ENCODE measurements at regions not wholly inside any gene's neighbourhood (a gene's known extent, or its start where the extent isn't known, plus 50 kb on each side); places are given as distances from the start of the nearest gene placed in this dataset.
"Not testable (repeated sequence)": the region's sequence is repeated elsewhere in the genome, so short reads cannot be mapped to it uniquely, and the experiment has no call there.

GRCh38 chr5:91307048-91307447 is 76.1 kb downstream of the ARRDC3 start:
- no TSS peak for BruUV-seq (replicated peaks)
- POLR2A ChIA-PET (ENCODE audit: low non-redundant PET): no interaction called here
- no peak overlapping the region for H3K27ac ChIP-seq (ENCODE audit: low read depth, low read length, poor library complexity, severe bottlenecking)

DNA sequence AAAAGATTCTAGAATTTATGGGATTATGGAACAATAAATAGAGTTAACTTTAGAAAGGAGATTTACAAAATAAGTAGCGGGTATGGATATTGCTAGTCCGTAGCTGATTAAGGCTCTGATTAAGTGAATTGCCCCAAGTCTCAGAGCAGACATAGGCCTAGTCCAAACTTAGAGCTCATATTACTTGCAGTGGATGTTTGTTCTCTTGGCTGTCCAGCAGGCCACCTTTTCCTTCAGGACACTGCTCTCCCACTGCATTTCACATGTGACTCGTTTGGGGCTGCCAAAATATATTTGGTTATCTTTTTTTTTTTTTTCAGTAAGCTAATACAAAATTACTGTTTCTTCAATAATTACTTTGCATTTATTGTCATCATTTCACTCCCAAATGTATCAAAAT is 76.6 kb downstream of the ARRDC3 start:
- DNase-seq (ENCODE audit: low spot score): no peak
- intact Hi-C loops (cut with micrococcal nuclease; ENCODE audit: unreplicated experiment): no loop called here
- peaks cover 18% of the 10 kb centered on the region for H3K4me1 ChIP-seq (ENCODE audit: insufficient read depth, low read length, poor library complexity, severe bottlenecking)
- TF ChIP-seq, protein P1, sequence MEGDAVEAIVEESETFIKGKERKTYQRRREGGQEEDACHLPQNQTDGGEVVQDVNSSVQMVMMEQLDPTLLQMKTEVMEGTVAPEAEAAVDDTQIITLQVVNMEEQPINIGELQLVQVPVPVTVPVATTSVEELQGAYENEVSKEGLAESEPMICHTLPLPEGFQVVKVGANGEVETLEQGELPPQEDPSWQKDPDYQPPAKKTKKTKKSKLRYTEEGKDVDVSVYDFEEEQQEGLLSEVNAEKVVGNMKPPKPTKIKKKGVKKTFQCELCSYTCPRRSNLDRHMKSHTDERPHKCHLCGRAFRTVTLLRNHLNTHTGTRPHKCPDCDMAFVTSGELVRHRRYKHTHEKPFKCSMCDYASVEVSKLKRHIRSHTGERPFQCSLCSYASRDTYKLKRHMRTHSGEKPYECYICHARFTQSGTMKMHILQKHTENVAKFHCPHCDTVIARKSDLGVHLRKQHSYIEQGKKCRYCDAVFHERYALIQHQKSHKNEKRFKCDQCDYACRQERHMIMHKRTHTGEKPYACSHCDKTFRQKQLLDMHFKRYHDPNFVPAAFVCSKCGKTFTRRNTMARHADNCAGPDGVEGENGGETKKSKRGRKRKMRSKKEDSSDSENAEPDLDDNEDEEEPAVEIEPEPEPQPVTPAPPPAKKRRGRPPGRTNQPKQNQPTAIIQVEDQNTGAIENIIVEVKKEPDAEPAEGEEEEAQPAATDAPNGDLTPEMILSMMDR (conservative IDR thresholded peaks at IDR 0.05; ENCODE audit: low read depth, low read length): no peak
- no peak for TF ChIP-seq EZH2 (IDR thresholded peaks at IDR 0.05; ENCODE audit: borderline replicate concordance, low read depth, low read length, poor library complexity, severe bottlenecking)
- ChIA-PET CTCF (no interaction called here), POLR2A (ENCODE audit: low non-redundant PET) (interaction anchor here (0.6 kb wide), 1 partner anchor 92 kb away, joined by 3 read pairs; no protein-coding TSS in a partner anchor)
- H3K27me3 ChIP-seq (replicated peaks; ENCODE audit: insufficient read depth, low read depth, low read length, poor library complexity): no peaks in the 10 kb centered on the region
- H3K36me3 ChIP-seq (ENCODE audit: insufficient read depth, low read length, poor library complexity, severe bottlenecking): no peaks in the 10 kb centered on the region
- H3K27ac ChIP-seq (ENCODE audit: low read depth, low read length, poor library complexity, severe bottlenecking): no peak overlapping the region
- no peak overlapping the region for H3K4me3 ChIP-seq (ENCODE audit: low read depth, low read length, poor library complexity, severe bottlenecking)
- no TSS peak for BruUV-seq (replicated peaks)
- no peaks in the 10 kb centered on the region for H3K9me3 ChIP-seq (ENCODE audit: low read depth, low read length, poor library complexity, severe bottlenecking)

More at GRCh38 chr5:91307048-91307447, 76.1 kb downstream of the ARRDC3 start:
- DNase-seq (ENCODE audit: low spot score): no peak
- no peaks in the 10 kb centered on the region for H3K9me3 ChIP-seq (ENCODE audit: low read depth, low read length, poor library complexity, severe bottlenecking)
- no peaks in the 10 kb centered on the region for H3K27me3 ChIP-seq (replicated peaks; ENCODE audit: insufficient read depth, low read depth, low read length, poor library complexity)
- TF ChIP-seq EZH2 (IDR thresholded peaks at IDR 0.05; ENCODE audit: borderline replicate concordance, low read depth, low read length, poor library complexity, severe bottlenecking): no peak
- TF ChIP-seq, protein P1 (conservative IDR thresholded peaks at IDR 0.05; ENCODE audit: low read depth, low read length): no peak
- H3K4me3 ChIP-seq (ENCODE audit: low read depth, low read length, poor library complexity, severe bottlenecking): no peak overlapping the region
- H3K4me1 ChIP-seq (ENCODE audit: insufficient read depth, low read length, poor library complexity, severe bottlenecking): peaks cover 21% of the 10 kb centered on the region
- intact Hi-C loops (cut with micrococcal nuclease; ENCODE audit: unreplicated experiment): no loop called here
- CTCF ChIA-PET: no interaction called here
- no peaks in the 10 kb centered on the region for H3K36me3 ChIP-seq (ENCODE audit: insufficient read depth, low read length, poor library complexity, severe bottlenecking)

DNA sequence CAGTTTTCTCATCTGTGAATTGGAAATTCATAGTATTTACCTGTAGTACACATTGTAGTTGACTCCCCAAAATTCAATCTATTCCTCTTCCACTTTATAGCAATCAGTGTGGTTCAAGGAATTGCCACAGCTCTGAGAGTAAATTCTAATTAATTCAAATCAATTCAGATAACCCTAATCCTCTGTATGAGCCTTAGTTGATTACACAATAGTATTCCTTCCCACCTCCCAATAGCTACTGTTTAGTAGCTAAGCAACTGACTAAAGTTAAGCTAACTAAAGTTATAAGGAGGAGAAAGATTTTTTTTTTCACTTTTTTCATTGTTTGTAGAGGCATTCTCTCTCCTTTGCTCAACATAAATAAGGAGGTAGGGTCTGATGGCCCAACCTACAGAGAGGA is 77.5 kb downstream of the ARRDC3 start:
- Histone ChIP-seq H3K36me3 (ENCODE audit: insufficient read depth, low read length, poor library complexity, severe bottlenecking) (no peaks in the 10 kb centered on the region), H3K27me3 (replicated peaks; ENCODE audit: insufficient read depth, low read depth, low read length, poor library complexity) (no peaks in the 10 kb centered on the region), H3K4me1 (ENCODE audit: insufficient read depth, low read length, poor library complexity, severe bottlenecking) (peaks cover 17% of the 10 kb centered on the region), H3K4me3 (ENCODE audit: low read depth, low read length, poor library complexity, severe bottlenecking) (no peak overlapping the region), H3K27ac (ENCODE audit: low read depth, low read length, poor library complexity, severe bottlenecking) (no peak overlapping the region), H3K9me3 (ENCODE audit: low read depth, low read length, poor library complexity, severe bottlenecking) (no peaks in the 10 kb centered on the region)
- CTCF ChIA-PET: no interaction called here
- TF ChIP-seq, protein P1 (conservative IDR thresholded peaks at IDR 0.05; ENCODE audit: low read depth, low read length): no peak
- no peak for TF ChIP-seq EZH2 (IDR thresholded peaks at IDR 0.05; ENCODE audit: borderline replicate concordance, low read depth, low read length, poor library complexity, severe bottlenecking)
- intact Hi-C loops (cut with micrococcal nuclease; ENCODE audit: unreplicated experiment): no loop called here
- POLR2A ChIA-PET (ENCODE audit: low non-redundant PET): no interaction called here
- BruUV-seq (replicated peaks): no TSS peak
- no peak for DNase-seq (ENCODE audit: low spot score)

DNA sequence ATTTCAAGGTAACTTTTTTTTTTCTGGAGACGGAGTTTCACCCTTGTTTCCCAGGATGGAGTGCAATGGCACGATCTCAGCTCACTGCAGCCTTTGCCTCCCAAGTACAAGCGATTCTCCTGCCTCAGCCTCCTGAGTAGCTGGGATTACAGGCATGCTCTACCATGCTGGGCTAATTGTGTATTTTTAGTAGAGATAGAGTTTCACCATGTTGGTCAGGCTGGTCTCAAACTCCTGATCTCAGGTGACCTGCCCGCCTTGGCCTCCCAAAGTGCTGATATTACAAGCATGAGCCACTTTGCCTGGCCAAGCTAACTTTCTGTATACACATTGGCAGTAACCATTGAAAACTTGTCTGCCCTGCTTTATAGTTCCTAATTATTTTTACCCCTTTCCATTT is 79.1 kb downstream of the ARRDC3 start:
- BruUV-seq (replicated peaks); CTCF ChIA-PET; POLR2A ChIA-PET (ENCODE audit: low non-redundant PET): not testable (repeated sequence)

More for the DNA sequence above, 79.1 kb downstream of the ARRDC3 start:
- H3K27ac ChIP-seq (ENCODE audit: low read depth, low read length, poor library complexity, severe bottlenecking); DNase-seq (ENCODE audit: low spot score); H3K9me3 ChIP-seq (ENCODE audit: low read depth, low read length, poor library complexity, severe bottlenecking); intact Hi-C loops (cut with micrococcal nuclease; ENCODE audit: unreplicated experiment); H3K27me3 ChIP-seq (replicated peaks; ENCODE audit: insufficient read depth, low read depth, low read length, poor library complexity); H3K36me3 ChIP-seq (ENCODE audit: insufficient read depth, low read length, poor library complexity, severe bottlenecking); H3K4me3 ChIP-seq (ENCODE audit: low read depth, low read length, poor library complexity, severe bottlenecking): not testable (repeated sequence)
- peaks cover 17% of the 10 kb centered on the region for H3K4me1 ChIP-seq (ENCODE audit: insufficient read depth, low read length, poor library complexity, severe bottlenecking)

Measured in A673 (cell line).